ENCODE measurements at regions not wholly inside any gene's neighbourhood (a gene's known extent, or its start where the extent isn't known, plus 50 kb on each side); places are given as distances from the start of the nearest gene placed in this dataset.

GRCh38 chr5:129400395-129400983, 59.6 kb upstream of the ADAMTS19 start:
- ChIA-PET POLR2A (no interaction called here), CTCF (ENCODE audit: low intra/inter-chr PET ratio, low total read pairs) (no interaction called here)
- H3K4me3 ChIP-seq (replicated peaks in 1 of 3; ENCODE audit: insufficient read depth in 1 of 3, low read depth in 2 of 3, low read length in 3 of 3) = no peak overlapping the region
- H3K27me3 ChIP-seq (ENCODE audit: control insufficient read depth in 1 of 2, insufficient read depth in 2 of 2, low read length in 2 of 2) = no peaks in the 10 kb centered on the region
- no peaks in the 10 kb centered on the region for H3K9me3 ChIP-seq (ENCODE audit: low read length)
- no peak overlapping the region for H2AFZ ChIP-seq (ENCODE audit: low read length)
- no peak for DNase-seq (ENCODE audit: low spot score)
- no peak for FAIRE-seq
- H3K27ac ChIP-seq (ENCODE audit: extremely low read length, insufficient read depth, low read length) = no peak overlapping the region
- no peak for TF ChIP-seq ZNF44 (CRISPR knock-in tag; IDR thresholded peaks at IDR 0.05)
- no peak for TF ChIP-seq ZNF83 (CRISPR knock-in tag; IDR thresholded peaks at IDR 0.05; ENCODE audit: borderline replicate concordance)
- TF ChIP-seq ZNF431 (CRISPR knock-in tag; IDR thresholded peaks at IDR 0.05; ENCODE audit: borderline replicate concordance, low read depth) = no peak
- no peak for TF ChIP-seq ZHX2 (IDR thresholded peaks at IDR 0.05; ENCODE audit: low read depth)
- TF ChIP-seq ZHX2 (CRISPR knock-in tag; IDR thresholded peaks at IDR 0.05; ENCODE audit: borderline replicate concordance) = no peak
- in situ Hi-C loops (cut with HindIII; ENCODE audit: extremely low pct_ligation_motif_present, low pct_unique_long_range_greater_than_20kb) (no loop called here), intact Hi-C loops (cut with micrococcal nuclease; ENCODE audit: unreplicated experiment) (loop anchor here (2.0 kb wide), 1 partner anchor 368 kb away; no protein-coding TSS in a partner anchor)
- no peaks in the 10 kb centered on the region for H3K36me3 ChIP-seq (replicated peaks in 1 of 2; ENCODE audit: control insufficient read depth in 1 of 2, insufficient read depth in 2 of 2, low read length in 2 of 2)
- no peak overlapping the region for H3K4me2 ChIP-seq (ENCODE audit: low read depth, low read length)
- H4K20me1 ChIP-seq (ENCODE audit: insufficient read depth, low read length) = no peaks in the 10 kb centered on the region
- 7% methylated on average over 5 of the region's 5 CpGs for WGBS (ENCODE audit: low lambda C conversion rate)
- no peaks in the 10 kb centered on the region for H3K79me2 ChIP-seq (ENCODE audit: insufficient read depth, low read length)
- H3K9ac ChIP-seq (ENCODE audit: insufficient read depth, low read depth, low read length) = no peak overlapping the region
- no TSS peak for BruUV-seq (replicated peaks)
- no peak for ATAC-seq
- no peaks in the 10 kb centered on the region for H3K4me1 ChIP-seq (ENCODE audit: insufficient read depth, low read length)

Data from HepG2 (cell line).